ENCODE measurements at regions not wholly inside any gene's neighbourhood (a gene's known extent, or its start where the extent isn't known, plus 50 kb on each side); places are given as distances from the start of the nearest gene placed in this dataset.

DNA sequence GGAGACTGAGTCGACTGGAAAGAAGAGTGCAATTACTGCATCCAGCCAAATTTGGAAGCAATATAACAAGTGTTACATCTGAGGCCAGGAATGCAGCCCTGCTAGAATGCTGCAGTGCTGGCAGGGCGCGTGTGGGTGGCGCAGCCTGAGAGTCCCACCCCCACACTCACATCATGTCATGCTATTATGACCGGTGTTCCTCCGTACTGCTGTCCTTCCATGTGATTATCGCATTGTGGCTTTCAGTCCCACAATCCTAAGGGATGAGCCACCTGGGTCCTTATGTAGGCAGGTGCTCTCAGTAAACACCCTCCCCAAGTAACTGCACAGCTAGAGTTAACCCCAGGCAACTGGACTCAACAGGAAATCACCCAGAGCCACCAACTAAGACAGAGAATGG, 122.6 kb upstream of the CPEB2 start:
- WGBS (ENCODE audit: low lambda C conversion rate), result 82% methylated on average over 6 of the region's 7 CpGs
- Histone ChIP-seq H3K79me2 (ENCODE audit: insufficient read depth) (no peaks in the 10 kb centered on the region), H3K9me2 (no peaks in the 10 kb centered on the region), H3K9ac (no peak overlapping the region), H3K4me1 (ENCODE audit: control insufficient read depth in 1 of 2, insufficient read depth in 2 of 2, low read depth in 1 of 2, low read length in 1 of 2) (peaks cover 6 to 9% of the 10 kb centered on the region in 2 experiments; a peak in 2 of 4 replicates), H4K20me1 (ENCODE audit: insufficient read depth) (no peaks in the 10 kb centered on the region), H2AFZ (ENCODE audit: low read depth) (no peak overlapping the region), H3K4me2 (no peak overlapping the region), H3F3A (replicated peaks; ENCODE audit: insufficient read depth) (no peaks in the 10 kb centered on the region), H3K27me3 (ENCODE audit: insufficient read depth) (no peaks in the 10 kb centered on the region), H3K36me3 (replicated peaks in 1 of 2; ENCODE audit: control insufficient read depth in 1 of 2, insufficient read depth in 2 of 2, low read length in 1 of 2) (no peaks in the 10 kb centered on the region), H3K4me3 (ENCODE audit: low read depth in 2 of 2, low read length in 1 of 2) (no peak overlapping the region), H3K9me3 (no peaks in the 10 kb centered on the region), H3K27ac (ENCODE audit: low read depth in 2 of 2, low read length in 1 of 2) (no peak overlapping the region)
- CTCF ChIA-PET, result no interaction called here
- DNase-seq, result no peak
- TF ChIP-seq, protein P1, sequence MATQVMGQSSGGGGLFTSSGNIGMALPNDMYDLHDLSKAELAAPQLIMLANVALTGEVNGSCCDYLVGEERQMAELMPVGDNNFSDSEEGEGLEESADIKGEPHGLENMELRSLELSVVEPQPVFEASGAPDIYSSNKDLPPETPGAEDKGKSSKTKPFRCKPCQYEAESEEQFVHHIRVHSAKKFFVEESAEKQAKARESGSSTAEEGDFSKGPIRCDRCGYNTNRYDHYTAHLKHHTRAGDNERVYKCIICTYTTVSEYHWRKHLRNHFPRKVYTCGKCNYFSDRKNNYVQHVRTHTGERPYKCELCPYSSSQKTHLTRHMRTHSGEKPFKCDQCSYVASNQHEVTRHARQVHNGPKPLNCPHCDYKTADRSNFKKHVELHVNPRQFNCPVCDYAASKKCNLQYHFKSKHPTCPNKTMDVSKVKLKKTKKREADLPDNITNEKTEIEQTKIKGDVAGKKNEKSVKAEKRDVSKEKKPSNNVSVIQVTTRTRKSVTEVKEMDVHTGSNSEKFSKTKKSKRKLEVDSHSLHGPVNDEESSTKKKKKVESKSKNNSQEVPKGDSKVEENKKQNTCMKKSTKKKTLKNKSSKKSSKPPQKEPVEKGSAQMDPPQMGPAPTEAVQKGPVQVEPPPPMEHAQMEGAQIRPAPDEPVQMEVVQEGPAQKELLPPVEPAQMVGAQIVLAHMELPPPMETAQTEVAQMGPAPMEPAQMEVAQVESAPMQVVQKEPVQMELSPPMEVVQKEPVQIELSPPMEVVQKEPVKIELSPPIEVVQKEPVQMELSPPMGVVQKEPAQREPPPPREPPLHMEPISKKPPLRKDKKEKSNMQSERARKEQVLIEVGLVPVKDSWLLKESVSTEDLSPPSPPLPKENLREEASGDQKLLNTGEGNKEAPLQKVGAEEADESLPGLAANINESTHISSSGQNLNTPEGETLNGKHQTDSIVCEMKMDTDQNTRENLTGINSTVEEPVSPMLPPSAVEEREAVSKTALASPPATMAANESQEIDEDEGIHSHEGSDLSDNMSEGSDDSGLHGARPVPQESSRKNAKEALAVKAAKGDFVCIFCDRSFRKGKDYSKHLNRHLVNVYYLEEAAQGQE (IDR thresholded peaks at IDR 0.05; ENCODE audit: low read depth, low read length), result no peak
- no peak for TF ChIP-seq EZH2phosphoT487 (IDR thresholded peaks at IDR 0.05; ENCODE audit: borderline replicate concordance, low read depth)
- TF ChIP-seq GABPA (IDR thresholded peaks at IDR 0.05; ENCODE audit: low read depth), result no peak
- TF ChIP-seq, protein P2, sequence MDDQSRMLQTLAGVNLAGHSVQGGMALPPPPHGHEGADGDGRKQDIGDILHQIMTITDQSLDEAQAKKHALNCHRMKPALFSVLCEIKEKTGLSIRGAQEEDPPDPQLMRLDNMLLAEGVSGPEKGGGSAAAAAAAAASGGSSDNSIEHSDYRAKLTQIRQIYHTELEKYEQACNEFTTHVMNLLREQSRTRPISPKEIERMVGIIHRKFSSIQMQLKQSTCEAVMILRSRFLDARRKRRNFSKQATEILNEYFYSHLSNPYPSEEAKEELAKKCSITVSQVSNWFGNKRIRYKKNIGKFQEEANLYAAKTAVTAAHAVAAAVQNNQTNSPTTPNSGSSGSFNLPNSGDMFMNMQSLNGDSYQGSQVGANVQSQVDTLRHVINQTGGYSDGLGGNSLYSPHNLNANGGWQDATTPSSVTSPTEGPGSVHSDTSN (IDR thresholded peaks at IDR 0.05), result no peak
- no peak for TF ChIP-seq SIN3A (IDR thresholded peaks at IDR 0.05; ENCODE audit: borderline replicate concordance, low read depth, low read length)
- TF ChIP-seq RFX5 (IDR thresholded peaks at IDR 0.05; ENCODE audit: low read length), result no peak
- TF ChIP-seq, protein P3, sequence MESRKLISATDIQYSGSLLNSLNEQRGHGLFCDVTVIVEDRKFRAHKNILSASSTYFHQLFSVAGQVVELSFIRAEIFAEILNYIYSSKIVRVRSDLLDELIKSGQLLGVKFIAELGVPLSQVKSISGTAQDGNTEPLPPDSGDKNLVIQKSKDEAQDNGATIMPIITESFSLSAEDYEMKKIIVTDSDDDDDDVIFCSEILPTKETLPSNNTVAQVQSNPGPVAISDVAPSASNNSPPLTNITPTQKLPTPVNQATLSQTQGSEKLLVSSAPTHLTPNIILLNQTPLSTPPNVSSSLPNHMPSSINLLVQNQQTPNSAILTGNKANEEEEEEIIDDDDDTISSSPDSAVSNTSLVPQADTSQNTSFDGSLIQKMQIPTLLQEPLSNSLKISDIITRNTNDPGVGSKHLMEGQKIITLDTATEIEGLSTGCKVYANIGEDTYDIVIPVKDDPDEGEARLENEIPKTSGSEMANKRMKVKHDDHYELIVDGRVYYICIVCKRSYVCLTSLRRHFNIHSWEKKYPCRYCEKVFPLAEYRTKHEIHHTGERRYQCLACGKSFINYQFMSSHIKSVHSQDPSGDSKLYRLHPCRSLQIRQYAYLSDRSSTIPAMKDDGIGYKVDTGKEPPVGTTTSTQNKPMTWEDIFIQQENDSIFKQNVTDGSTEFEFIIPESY (IDR thresholded peaks at IDR 0.05; ENCODE audit: borderline replicate concordance, low read depth), result no peak
- POLR2A ChIA-PET, result no interaction called here

DNA sequence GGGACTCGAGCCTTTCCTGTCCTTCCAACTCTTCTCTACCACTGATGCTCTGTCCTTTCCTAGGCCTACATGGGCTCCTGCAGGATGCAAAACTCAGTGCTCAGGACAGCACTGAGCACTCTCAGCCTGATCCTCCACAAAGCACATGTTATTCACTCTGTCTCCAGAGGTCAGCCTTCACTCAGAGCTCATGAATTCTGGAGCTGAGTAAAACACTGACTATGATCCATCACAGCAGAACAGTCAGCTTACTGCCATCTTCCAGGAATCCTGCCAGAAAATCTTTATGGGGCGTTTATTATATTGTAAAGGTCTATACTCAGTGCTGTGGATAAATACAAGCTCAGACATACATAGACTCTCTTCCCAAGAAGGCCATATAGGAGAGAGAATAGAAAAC, 121.5 kb upstream of the CPEB2 start:
- Histone ChIP-seq H2AFZ (ENCODE audit: low read depth) (no peak overlapping the region), H3K27ac (ENCODE audit: low read depth in 2 of 2, low read length in 1 of 2) (no peak overlapping the region), H3K4me2 (no peak overlapping the region), H4K20me1 (ENCODE audit: insufficient read depth) (no peaks in the 10 kb centered on the region), H3K4me3 (ENCODE audit: low read depth in 2 of 2, low read length in 1 of 2) (no peak overlapping the region), H3K9me2 (no peaks in the 10 kb centered on the region), H3F3A (replicated peaks; ENCODE audit: insufficient read depth) (no peaks in the 10 kb centered on the region), H3K27me3 (ENCODE audit: insufficient read depth) (no peaks in the 10 kb centered on the region), H3K4me1 (ENCODE audit: control insufficient read depth in 1 of 2, insufficient read depth in 2 of 2, low read depth in 1 of 2, low read length in 1 of 2) (peaks cover 6 to 9% of the 10 kb centered on the region in 2 experiments; a peak in 2 of 4 replicates), H3K36me3 (replicated peaks in 1 of 2; ENCODE audit: control insufficient read depth in 1 of 2, insufficient read depth in 2 of 2, low read length in 1 of 2) (no peaks in the 10 kb centered on the region), H3K79me2 (ENCODE audit: insufficient read depth) (no peaks in the 10 kb centered on the region), H3K9ac (no peak overlapping the region), H3K9me3 (no peaks in the 10 kb centered on the region)
- POLR2A ChIA-PET, result no interaction called here
- TF ChIP-seq EP300 (IDR thresholded peaks at IDR 0.05; ENCODE audit: borderline replicate concordance in 1 of 2, low read depth in 1 of 2, low read length in 1 of 2) (no peak), RFX5 (IDR thresholded peaks at IDR 0.05; ENCODE audit: low read length) (no peak), NRF1 (IDR thresholded peaks at IDR 0.05; ENCODE audit: low read depth, low read length) (no peak), RCOR1 (IDR thresholded peaks at IDR 0.05; ENCODE audit: low read length) (no peak), SMC3 (IDR thresholded peaks at IDR 0.05; ENCODE audit: low read depth, low read length) (no peak), YY1 (IDR thresholded peaks at IDR 0.05; ENCODE audit: low read depth) (no peak), SIN3A (IDR thresholded peaks at IDR 0.05; ENCODE audit: borderline replicate concordance, low read depth, low read length) (no peak), MXI1 (IDR thresholded peaks at IDR 0.05; ENCODE audit: low read depth, low read length) (no peak), TCF12 (IDR thresholded peaks at IDR 0.05) (no peak)
- TF ChIP-seq, protein P4, sequence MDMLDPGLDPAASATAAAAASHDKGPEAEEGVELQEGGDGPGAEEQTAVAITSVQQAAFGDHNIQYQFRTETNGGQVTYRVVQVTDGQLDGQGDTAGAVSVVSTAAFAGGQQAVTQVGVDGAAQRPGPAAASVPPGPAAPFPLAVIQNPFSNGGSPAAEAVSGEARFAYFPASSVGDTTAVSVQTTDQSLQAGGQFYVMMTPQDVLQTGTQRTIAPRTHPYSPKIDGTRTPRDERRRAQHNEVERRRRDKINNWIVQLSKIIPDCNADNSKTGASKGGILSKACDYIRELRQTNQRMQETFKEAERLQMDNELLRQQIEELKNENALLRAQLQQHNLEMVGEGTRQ (IDR thresholded peaks at IDR 0.05; ENCODE audit: borderline replicate concordance, low read depth, low read length), result no peak
- TF ChIP-seq, protein P5, sequence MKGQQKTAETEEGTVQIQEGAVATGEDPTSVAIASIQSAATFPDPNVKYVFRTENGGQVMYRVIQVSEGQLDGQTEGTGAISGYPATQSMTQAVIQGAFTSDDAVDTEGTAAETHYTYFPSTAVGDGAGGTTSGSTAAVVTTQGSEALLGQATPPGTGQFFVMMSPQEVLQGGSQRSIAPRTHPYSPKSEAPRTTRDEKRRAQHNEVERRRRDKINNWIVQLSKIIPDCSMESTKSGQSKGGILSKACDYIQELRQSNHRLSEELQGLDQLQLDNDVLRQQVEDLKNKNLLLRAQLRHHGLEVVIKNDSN (IDR thresholded peaks at IDR 0.05; ENCODE audit: borderline replicate concordance, low read depth), result no peak
- no peak for DNase-seq
- CTCF ChIA-PET, result no interaction called here
- whole genome bisulfite sequencing (ENCODE audit: low lambda C conversion rate), result 8% methylated on average over 2 of the region's 2 CpGs

Data from SK-N-SH (cell line).